ENCODE measurements at regions not wholly inside any gene's neighbourhood (a gene's known extent, or its start where the extent isn't known, plus 50 kb on each side); places are given as distances from the start of the nearest gene placed in this dataset.

DNA sequence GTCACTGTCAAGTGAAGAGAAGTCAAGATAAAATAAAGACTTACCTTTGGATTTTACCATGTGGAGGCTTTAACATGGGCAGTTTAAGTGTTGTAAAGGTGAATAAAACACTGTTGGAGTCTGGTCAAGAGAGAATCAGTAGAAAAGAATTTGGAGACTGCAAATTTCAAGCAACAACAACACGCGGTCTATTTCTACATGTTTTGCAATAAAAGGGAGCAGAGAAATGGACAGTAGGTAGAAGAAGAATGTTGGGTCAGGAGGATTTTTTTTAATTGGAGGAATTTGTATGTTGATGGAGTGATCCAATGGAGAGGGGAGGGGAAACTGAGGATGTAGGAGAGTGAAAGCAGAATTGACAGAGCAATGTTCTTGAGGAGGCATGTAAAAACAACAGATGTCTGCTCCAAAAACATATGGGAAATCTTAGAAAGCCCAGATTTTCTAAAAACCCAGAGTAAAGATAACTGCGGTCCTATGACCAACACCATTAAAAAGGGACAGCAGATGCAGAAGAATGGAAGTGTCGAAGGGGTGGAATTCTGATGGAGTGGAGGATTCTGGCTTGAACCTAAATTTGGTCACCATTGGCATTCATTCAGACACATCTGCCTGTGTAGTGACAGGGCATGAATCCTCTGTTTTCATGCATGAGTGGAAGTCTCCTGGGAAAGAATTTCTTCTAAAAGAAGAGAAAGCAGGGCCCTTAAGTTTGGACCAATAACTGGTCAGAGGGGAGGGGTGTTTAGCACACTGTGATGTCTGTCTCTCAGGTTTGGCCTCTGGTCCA, 68.0 kb upstream of the OSBPL8 start:
- ATAC-seq = no peak
- intact Hi-C loops (cut with micrococcal nuclease; ENCODE audit: unreplicated experiment) = no loop called here

DNA sequence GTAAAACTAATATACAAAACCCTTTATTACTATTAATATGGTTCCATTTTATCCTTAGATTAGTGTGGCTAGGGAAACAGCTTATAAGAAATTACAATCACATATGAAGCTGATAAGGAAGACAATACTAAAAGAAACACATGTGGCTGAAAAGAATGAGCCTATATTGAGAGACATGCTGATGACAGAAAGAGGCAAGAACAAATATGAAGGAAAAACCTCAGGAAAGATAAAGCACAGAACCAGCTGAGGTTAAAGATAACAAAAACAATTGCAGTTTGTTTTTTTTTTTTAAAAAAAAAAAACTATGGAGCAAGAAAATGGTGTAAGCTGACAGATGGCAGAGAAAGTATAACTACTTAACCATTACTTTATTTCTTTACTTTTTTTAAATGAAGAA, 69.2 kb upstream of the OSBPL8 start:
- intact Hi-C loops (cut with micrococcal nuclease; ENCODE audit: unreplicated experiment) (no loop called here), in situ Hi-C loops (cut with HindIII; ENCODE audit: low pct_unique_long_range_greater_than_20kb, low sequenced_read_pairs) (no loop called here)
- DNase-seq (ENCODE audit: low read depth, low spot score) (no peak), ATAC-seq (no peak)
- Histone ChIP-seq H3K27me3 (ENCODE audit: control insufficient read depth, insufficient read depth, low read length) (no peaks in the 10 kb centered on the region), H3K4me1 (ENCODE audit: control insufficient read depth, insufficient read depth, low read length) (no peaks in the 10 kb centered on the region), H3K9me3 (ENCODE audit: control insufficient read depth, insufficient read depth, low read depth, low read length) (no peaks in the 10 kb centered on the region), H3K27ac (ENCODE audit: low read length) (no peak overlapping the region), H3K4me3 (ENCODE audit: low read depth in 2 of 2, low read length in 2 of 2) (no peak overlapping the region), H3K36me3 (ENCODE audit: control insufficient read depth, insufficient read depth, low read length) (no peaks in the 10 kb centered on the region)
- ChIA-PET CTCF (no interaction called here), POLR2A (no interaction called here)
- no peak for TF ChIP-seq SIN3A (IDR thresholded peaks at IDR 0.05; ENCODE audit: borderline replicate concordance, insufficient read depth, low read depth, low read length)
- TF ChIP-seq, protein P1, sequence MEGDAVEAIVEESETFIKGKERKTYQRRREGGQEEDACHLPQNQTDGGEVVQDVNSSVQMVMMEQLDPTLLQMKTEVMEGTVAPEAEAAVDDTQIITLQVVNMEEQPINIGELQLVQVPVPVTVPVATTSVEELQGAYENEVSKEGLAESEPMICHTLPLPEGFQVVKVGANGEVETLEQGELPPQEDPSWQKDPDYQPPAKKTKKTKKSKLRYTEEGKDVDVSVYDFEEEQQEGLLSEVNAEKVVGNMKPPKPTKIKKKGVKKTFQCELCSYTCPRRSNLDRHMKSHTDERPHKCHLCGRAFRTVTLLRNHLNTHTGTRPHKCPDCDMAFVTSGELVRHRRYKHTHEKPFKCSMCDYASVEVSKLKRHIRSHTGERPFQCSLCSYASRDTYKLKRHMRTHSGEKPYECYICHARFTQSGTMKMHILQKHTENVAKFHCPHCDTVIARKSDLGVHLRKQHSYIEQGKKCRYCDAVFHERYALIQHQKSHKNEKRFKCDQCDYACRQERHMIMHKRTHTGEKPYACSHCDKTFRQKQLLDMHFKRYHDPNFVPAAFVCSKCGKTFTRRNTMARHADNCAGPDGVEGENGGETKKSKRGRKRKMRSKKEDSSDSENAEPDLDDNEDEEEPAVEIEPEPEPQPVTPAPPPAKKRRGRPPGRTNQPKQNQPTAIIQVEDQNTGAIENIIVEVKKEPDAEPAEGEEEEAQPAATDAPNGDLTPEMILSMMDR (IDR thresholded peaks at IDR 0.05) = no peak
- TF ChIP-seq POLR2AphosphoS5 (IDR thresholded peaks at IDR 0.05; ENCODE audit: low read depth, low read length) = no peak
- TF ChIP-seq, protein P2, sequence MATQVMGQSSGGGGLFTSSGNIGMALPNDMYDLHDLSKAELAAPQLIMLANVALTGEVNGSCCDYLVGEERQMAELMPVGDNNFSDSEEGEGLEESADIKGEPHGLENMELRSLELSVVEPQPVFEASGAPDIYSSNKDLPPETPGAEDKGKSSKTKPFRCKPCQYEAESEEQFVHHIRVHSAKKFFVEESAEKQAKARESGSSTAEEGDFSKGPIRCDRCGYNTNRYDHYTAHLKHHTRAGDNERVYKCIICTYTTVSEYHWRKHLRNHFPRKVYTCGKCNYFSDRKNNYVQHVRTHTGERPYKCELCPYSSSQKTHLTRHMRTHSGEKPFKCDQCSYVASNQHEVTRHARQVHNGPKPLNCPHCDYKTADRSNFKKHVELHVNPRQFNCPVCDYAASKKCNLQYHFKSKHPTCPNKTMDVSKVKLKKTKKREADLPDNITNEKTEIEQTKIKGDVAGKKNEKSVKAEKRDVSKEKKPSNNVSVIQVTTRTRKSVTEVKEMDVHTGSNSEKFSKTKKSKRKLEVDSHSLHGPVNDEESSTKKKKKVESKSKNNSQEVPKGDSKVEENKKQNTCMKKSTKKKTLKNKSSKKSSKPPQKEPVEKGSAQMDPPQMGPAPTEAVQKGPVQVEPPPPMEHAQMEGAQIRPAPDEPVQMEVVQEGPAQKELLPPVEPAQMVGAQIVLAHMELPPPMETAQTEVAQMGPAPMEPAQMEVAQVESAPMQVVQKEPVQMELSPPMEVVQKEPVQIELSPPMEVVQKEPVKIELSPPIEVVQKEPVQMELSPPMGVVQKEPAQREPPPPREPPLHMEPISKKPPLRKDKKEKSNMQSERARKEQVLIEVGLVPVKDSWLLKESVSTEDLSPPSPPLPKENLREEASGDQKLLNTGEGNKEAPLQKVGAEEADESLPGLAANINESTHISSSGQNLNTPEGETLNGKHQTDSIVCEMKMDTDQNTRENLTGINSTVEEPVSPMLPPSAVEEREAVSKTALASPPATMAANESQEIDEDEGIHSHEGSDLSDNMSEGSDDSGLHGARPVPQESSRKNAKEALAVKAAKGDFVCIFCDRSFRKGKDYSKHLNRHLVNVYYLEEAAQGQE (IDR thresholded peaks at IDR 0.05; ENCODE audit: insufficient read depth in 1 of 2, low read depth in 2 of 2, low read length in 1 of 2) = no peak
- no peak for TF ChIP-seq TCF7L2 (IDR thresholded peaks at IDR 0.05; ENCODE audit: low read depth, low read length)
- no TSS peak for BruUV-seq (replicated peaks)

More for the DNA sequence above, 68.0 kb upstream of the OSBPL8 start:
- Histone ChIP-seq H3K4me1 (ENCODE audit: control insufficient read depth, insufficient read depth, low read length) (no peaks in the 10 kb centered on the region), H3K27me3 (ENCODE audit: control insufficient read depth, insufficient read depth, low read length) (no peaks in the 10 kb centered on the region), H3K9me3 (ENCODE audit: control insufficient read depth, insufficient read depth, low read depth, low read length) (no peaks in the 10 kb centered on the region), H3K27ac (ENCODE audit: low read length) (no peak overlapping the region), H3K36me3 (ENCODE audit: control insufficient read depth, insufficient read depth, low read length) (no peaks in the 10 kb centered on the region), H3K4me3 (ENCODE audit: low read depth in 2 of 2, low read length in 2 of 2) (no peak overlapping the region)
- BruUV-seq (replicated peaks) = no TSS peak
- CTCF ChIA-PET = no interaction called here
- no peak for TF ChIP-seq POLR2AphosphoS5 (IDR thresholded peaks at IDR 0.05; ENCODE audit: low read depth, low read length)
- TF ChIP-seq SIN3A (IDR thresholded peaks at IDR 0.05; ENCODE audit: borderline replicate concordance, insufficient read depth, low read depth, low read length) = no peak
- TF ChIP-seq, protein P2 (IDR thresholded peaks at IDR 0.05; ENCODE audit: insufficient read depth in 1 of 2, low read depth in 2 of 2, low read length in 1 of 2) = no peak
- TF ChIP-seq TCF7L2 (IDR thresholded peaks at IDR 0.05; ENCODE audit: low read depth, low read length) = no peak
- TF ChIP-seq, protein P1 (IDR thresholded peaks at IDR 0.05) = no peak
- DNase-seq (ENCODE audit: low read depth, low spot score) = no peak
- POLR2A ChIA-PET = no interaction called here
- in situ Hi-C loops (cut with HindIII; ENCODE audit: low pct_unique_long_range_greater_than_20kb, low sequenced_read_pairs) = no loop called here
